ENCODE measurements at regions not wholly inside any gene's neighbourhood (a gene's known extent, or its start where the extent isn't known, plus 50 kb on each side); places are given as distances from the start of the nearest gene placed in this dataset.

DNA sequence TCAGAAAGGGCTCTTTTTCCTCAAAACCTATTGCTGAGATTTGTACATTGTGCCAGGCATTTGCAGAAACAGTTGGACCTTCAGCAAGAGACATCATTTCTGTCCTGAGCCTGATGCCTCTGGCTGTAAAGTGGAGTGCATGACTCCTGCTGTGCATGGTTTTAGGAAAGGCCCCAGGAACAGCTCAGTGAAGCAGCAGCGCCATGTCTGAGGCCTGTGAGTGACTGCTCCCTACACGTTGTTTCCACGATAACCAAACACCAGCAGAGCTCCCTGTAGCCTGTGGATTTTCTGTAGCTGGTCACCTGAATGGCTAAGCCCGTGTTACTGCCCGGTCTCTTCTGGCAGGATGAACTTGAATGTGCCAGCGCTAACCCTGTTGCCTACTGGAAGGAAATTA, 232.5 kb downstream of the TFAP2C start:
- no peak for DNase-seq (ENCODE audit: low read depth in 1 of 2, low spot score in 1 of 2)
- TF ChIP-seq JUND (IDR thresholded peaks at IDR 0.05; ENCODE audit: low read depth): no peak
- in situ Hi-C loops (cut with HindIII; ENCODE audit: low pct_unique_long_range_greater_than_20kb, low sequenced_read_pairs): no loop called here

DNA sequence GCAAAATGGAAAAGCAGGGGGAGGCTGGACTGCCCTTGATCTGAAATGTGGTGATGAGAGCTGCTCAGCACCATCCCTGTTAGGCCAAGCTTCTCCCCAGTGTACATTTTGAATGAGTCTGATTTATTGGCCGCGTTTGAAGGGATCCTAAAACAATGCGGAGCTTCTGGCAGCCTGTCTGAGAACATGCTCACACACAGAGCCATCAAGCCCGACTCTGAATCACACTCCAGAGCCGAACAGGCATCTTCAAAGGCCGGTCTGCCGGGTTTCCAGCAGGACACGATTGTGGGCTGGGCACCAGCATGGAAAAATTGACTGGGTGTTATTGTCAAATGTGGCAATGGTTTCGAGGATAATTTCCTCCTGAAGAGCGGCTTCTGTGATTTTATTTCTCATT, 235.9 kb downstream of the TFAP2C start:
- no peak for TF ChIP-seq JUND (IDR thresholded peaks at IDR 0.05; ENCODE audit: low read depth)
- no peak for DNase-seq (ENCODE audit: low read depth in 1 of 2, low spot score in 1 of 2)
- in situ Hi-C loops (cut with HindIII; ENCODE audit: low pct_unique_long_range_greater_than_20kb, low sequenced_read_pairs): no loop called here

DNA sequence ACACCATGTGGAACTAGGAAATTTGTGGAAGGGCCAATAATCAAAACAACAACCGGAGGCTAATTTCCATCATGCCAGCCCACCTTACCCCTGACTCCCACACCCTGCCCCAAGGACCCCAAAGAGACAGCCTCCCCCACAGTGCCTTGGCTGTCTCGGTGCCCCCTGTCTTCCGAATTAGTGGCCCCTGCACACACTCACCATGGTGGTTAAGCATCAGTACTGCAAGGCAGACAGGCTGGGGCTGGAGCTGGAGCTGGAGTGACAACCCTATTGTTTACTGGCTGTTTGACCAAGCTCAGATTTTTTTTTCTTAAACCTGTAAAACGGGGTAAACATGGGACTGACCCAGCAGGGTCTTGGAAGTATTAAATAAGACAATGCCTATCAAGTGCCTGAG, 238.0 kb downstream of the TFAP2C start:
- no peak for TF ChIP-seq JUND (IDR thresholded peaks at IDR 0.05; ENCODE audit: low read depth)
- DNase-seq (ENCODE audit: low read depth in 1 of 2, low spot score in 1 of 2): no peak
- in situ Hi-C loops (cut with HindIII; ENCODE audit: low pct_unique_long_range_greater_than_20kb, low sequenced_read_pairs): no loop called here

DNA sequence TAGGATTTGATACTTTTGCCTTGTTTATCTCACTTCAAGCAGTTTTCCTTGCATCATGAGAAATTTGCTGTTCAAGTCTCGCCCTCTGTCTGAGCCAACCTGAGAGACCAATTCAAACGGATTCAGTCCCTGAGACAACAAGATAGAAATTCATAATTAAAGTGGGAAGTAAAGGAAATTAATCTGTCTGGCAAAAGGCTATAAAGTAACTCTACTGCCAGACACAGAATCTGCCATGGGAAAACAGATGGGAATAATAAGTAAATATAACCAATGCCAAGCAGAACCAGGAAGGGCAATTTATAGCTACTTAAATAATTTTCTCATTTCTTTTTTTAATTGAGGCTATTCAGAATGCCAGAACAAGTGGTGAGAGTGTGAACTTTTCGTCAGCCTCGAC, 239.6 kb downstream of the TFAP2C start:
- no peak for TF ChIP-seq JUND (IDR thresholded peaks at IDR 0.05; ENCODE audit: low read depth)
- no peak for DNase-seq (ENCODE audit: low read depth in 1 of 2, low spot score in 1 of 2)
- in situ Hi-C loops (cut with HindIII; ENCODE audit: low pct_unique_long_range_greater_than_20kb, low sequenced_read_pairs): no loop called here

DNA sequence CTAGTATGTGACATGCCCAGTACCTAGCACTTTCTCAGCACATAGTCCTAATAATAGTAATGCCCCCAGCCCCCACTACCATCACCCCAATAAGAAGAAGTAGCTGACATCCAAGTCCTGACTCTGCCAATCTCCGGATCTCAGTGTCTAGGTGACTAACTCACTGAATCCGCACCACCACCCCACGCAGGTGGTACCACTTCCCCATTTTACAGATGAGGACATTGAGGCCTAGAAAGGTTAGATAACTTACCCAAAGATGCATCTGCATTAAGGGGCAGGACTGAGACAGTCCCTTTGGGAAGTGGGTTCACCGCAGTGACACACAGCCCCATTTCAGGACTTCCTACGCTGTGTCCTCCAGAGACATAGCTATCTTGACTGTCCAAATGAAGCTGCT, 241.2 kb downstream of the TFAP2C start:
- no peak for DNase-seq (ENCODE audit: low read depth in 1 of 2, low spot score in 1 of 2)
- no peak for TF ChIP-seq JUND (IDR thresholded peaks at IDR 0.05; ENCODE audit: low read depth)
- in situ Hi-C loops (cut with HindIII; ENCODE audit: low pct_unique_long_range_greater_than_20kb, low sequenced_read_pairs): no loop called here

DNA sequence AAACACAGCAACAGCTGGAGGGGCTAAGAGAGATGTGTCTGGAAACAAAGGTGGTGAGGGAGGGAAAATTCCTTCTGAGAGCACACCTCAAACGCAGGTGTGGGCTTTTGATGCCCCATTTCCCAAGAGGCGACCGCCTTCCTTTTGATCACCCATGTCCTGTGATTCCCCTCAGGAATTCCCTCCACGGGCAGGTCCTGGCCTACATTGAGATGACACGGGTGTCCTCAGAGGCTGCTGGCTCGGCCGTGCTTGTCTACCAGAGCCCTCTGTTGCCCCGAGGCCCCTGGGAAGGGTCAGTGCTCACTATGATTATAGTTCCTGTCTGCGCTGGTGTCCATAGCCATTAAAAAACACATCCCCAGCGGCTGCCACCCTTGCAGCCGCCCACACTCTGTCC, 242.6 kb downstream of the TFAP2C start:
- in situ Hi-C loops (cut with HindIII; ENCODE audit: low pct_unique_long_range_greater_than_20kb, low sequenced_read_pairs): no loop called here

DNA sequence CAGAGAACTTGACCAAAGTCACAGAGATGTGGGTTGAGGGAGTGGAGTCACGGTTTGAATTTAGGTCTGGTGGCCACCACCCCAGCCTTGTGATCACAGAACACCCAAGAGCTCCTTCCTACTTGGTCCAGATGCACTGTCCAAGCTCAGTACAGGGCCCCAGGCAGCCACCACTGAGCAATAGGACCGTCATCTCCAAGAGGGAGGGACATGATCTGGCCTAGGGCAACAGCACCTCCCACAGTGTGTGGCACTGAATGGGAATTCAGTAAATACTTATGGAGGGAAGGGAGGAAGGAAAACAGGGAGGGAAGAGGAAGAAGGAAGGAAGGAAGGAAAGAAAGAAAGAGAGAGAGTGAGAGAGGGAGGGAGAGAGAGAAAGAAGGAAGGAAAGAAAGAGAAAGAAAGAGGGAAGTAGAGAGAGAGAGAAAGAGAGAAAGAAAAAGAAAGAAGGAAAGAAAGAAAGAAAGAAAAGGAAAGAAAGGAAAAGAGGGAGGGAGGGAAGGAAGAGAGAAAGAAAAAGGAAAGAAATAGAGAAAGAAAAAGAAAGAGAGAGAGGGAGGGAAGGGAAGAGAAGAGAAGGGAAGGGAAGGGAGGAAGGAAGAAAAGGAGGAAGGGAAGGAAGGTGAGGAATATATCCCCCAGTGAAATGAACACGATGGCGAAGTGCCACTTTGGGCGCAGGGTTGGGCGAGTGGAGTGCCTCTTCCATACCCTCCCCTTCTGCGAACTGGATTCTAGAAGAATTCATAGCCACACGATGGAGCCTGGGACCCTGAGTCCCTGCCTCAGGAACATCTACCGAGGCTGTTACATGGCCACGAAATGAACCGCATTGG, 243.7 kb downstream of the TFAP2C start:
- no peak for TF ChIP-seq JUND (IDR thresholded peaks at IDR 0.05; ENCODE audit: low read depth)
- DNase-seq (ENCODE audit: low read depth in 1 of 2, low spot score in 1 of 2): peak in 1 of 2 experiments; percentile 66
- in situ Hi-C loops (cut with HindIII; ENCODE audit: low pct_unique_long_range_greater_than_20kb, low sequenced_read_pairs): no loop called here

More for the DNA sequence above, 242.6 kb downstream of the TFAP2C start:
- DNase-seq (ENCODE audit: low read depth in 1 of 2, low spot score in 1 of 2): no peak
- no peak for TF ChIP-seq JUND (IDR thresholded peaks at IDR 0.05; ENCODE audit: low read depth)

DNA sequence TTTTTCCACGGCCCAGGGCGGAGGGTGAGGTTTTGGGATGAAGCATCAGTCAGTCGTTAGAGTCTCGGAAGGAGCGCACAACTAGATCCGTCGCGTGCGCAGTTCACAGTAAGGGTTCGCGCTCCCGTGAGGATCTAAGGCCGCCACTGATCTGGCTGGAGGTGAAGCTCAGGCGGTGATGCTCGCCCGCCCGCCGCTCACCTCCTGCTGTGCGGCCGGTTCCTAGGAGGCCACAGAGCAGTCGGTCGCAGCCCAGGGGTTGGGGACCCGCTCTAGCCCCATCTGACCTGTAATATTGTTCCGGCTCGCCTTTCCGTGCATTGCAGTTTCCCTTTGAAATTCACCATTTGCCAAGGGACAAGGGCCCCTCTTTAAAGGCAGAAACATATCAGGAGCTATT, 244.7 kb downstream of the TFAP2C start:
- TF ChIP-seq JUND (IDR thresholded peaks at IDR 0.05; ENCODE audit: low read depth): no peak
- no peak for DNase-seq (ENCODE audit: low read depth in 1 of 2, low spot score in 1 of 2)
- in situ Hi-C loops (cut with HindIII; ENCODE audit: low pct_unique_long_range_greater_than_20kb, low sequenced_read_pairs): no loop called here

DNA sequence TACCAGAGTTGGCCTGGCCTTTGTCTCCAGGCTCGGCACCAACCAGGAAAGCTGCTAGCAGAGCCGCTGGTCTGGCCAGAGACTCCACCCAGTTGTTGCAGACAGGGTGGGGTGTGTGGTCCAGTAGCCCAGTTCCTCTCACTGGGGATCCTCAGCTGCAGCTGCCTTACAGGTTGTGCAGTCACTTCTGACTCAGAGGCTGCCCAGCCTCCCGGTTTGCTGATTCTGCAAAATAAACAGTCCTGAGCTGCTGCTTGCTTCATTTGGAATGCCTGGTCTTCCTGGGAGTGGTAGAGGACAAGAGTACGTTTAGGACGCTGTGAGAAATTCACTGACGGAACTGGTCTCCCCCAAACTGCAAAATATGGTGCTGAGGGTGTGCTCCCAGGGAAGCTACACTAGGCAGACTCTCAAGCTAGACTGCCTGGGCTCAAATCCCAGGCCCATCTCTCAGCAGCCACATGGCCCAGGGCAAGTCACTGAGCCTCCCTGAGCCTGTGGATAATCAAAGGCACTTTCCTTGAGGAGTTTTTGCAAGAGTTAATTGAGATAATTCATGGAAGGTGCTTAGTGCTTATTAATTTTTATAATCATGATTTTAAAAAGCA, 246.1 kb downstream of the TFAP2C start:
- peak; percentile 66 to 85 for DNase-seq (ENCODE audit: low read depth in 1 of 2, low spot score in 1 of 2)
- in situ Hi-C loops (cut with HindIII; ENCODE audit: low pct_unique_long_range_greater_than_20kb, low sequenced_read_pairs): no loop called here
- no peak for TF ChIP-seq JUND (IDR thresholded peaks at IDR 0.05; ENCODE audit: low read depth)

DNA sequence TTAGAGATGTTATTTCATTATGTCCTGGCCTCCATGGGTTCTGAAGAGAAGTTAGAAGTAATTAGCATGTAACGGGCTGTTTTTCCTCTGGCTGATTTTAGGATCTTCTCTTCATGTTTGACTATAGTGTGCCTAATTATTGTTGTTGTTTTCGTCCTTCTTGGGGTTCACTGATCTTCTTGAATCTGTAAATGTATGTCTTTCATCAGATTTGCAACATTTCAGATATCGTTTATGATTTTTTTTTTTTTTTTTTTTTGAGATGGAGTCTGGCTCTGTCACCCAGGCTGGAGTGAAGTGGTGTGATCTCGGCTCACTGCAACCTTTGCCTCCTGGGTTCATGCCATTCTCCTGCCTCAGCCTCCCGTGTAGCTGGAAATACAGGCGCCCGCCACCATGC, 246.7 kb downstream of the TFAP2C start:
- DNase-seq (ENCODE audit: low read depth in 1 of 2, low spot score in 1 of 2): no peak
- in situ Hi-C loops (cut with HindIII; ENCODE audit: low pct_unique_long_range_greater_than_20kb, low sequenced_read_pairs): no loop called here
- TF ChIP-seq JUND (IDR thresholded peaks at IDR 0.05; ENCODE audit: low read depth): no peak

DNA sequence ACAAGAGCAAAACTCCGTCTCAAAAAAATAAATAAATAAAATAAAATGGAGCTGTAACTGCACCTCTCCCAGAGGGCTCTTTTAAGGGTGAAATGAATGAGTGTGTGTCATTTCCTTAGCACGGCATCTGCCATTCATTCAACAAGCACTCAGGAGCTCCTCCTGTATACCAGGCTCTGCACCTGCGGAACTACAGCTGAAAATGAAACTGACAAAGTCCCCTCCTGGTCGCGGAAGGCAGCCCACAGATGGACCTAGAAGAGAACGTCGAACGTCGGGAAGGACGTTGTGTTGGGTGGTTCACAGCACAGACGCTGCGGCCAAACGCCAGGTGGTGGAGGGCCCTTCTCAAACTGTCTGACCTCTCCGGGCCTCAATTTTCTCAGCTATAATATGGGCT, 256.4 kb downstream of the TFAP2C start:
- no peak for TF ChIP-seq JUND (IDR thresholded peaks at IDR 0.05; ENCODE audit: low read depth)
- DNase-seq (ENCODE audit: low read depth in 1 of 2, low spot score in 1 of 2): no peak
- in situ Hi-C loops (cut with HindIII; ENCODE audit: low pct_unique_long_range_greater_than_20kb, low sequenced_read_pairs): no loop called here

DNA sequence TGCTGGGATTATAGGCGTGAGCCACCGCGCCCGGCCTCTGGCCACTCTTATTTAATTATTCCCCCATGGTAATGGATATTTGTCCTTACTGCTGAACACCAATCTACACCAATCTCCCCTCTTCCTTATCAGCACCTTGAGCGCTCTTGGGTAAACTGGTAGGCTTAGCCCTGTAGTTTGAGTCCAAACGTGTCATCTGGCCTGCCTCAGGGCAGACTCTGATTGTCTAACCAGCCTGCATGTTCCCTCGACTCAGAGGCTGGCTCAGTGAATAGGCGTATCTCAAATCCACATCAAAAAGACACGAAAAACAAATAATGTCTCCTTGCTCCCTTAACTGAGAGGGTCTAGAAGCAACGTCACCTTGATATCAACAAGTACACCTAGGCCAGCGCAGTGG, 260.9 kb downstream of the TFAP2C start:
- no peak for DNase-seq (ENCODE audit: low read depth in 1 of 2, low spot score in 1 of 2)
- no peak for TF ChIP-seq JUND (IDR thresholded peaks at IDR 0.05; ENCODE audit: low read depth)
- in situ Hi-C loops (cut with HindIII; ENCODE audit: low pct_unique_long_range_greater_than_20kb, low sequenced_read_pairs): no loop called here

DNA sequence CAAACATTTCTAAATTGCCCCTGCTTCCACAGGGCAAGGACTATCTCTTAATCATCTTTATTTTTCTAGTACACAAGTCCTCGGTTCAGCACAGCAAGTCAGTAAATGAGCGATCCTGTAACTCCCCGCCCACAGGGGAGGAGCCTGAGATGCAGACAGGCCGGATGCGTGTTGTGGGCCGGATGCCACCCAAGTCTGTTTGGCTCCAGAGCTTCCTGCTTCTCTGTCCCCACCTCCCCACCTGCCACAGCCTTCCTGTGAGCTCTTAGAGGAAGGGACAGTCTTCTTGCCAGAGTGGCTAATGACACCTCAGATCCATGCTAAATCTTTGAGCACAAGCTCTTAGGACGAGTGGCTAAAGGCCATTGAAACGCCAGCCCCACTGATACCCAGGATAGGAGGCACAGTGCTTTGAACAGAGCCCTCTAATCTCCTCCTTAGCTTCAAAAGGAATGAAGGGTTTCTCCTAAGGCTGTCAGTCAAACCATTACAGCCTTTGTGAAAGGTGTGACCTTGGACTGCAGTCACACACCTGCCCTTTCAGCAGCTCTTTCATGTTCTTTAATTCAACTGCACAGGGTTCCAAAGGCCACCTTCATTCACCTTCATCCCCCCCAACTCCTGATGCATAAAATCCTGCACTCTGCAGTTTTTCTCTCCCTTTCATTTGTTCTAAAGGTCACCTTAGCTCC, 264.3 kb downstream of the TFAP2C start:
- DNase-seq (ENCODE audit: low read depth in 1 of 2, low spot score in 1 of 2): peak; percentile 44 to 76
- in situ Hi-C loops (cut with HindIII; ENCODE audit: low pct_unique_long_range_greater_than_20kb, low sequenced_read_pairs): no loop called here
- no peak for TF ChIP-seq JUND (IDR thresholded peaks at IDR 0.05; ENCODE audit: low read depth)
